ENCODE measurements at regions not wholly inside any gene's neighbourhood (a gene's known extent, or its start where the extent isn't known, plus 50 kb on each side); places are given as distances from the start of the nearest gene placed in this dataset.
"Not testable (repeated sequence)": the region's sequence is repeated elsewhere in the genome, so short reads cannot be mapped to it uniquely, and the experiment has no call there.

GRCh38 chr5:173498739-173499470 is 117.5 kb downstream of the BOD1 start:
- DNase-seq (ENCODE audit: low spot score), result no peak
- intact Hi-C loops (cut with DNase I), result loop anchor here (5.0 kb wide), 2 partner anchors 38 to 177 kb away; no protein-coding TSS in a partner anchor

GRCh38 chr5:173498286-173498685 is 118.2 kb downstream of the BOD1 start:
- intact Hi-C loops (cut with DNase I), result loop anchor here (5.0 kb wide), 2 partner anchors 39 to 176 kb away; no protein-coding TSS in a partner anchor
- no peak for DNase-seq (ENCODE audit: low spot score)

GRCh38 chr5:173497685-173498084 is 118.8 kb downstream of the BOD1 start:
- intact Hi-C loops (cut with DNase I), result loop anchor here (2.0 to 5.0 kb wide), 3 partner anchors 40 to 175 kb away; no protein-coding TSS in a partner anchor
- DNase-seq (ENCODE audit: low spot score), result no peak

- intact Hi-C loops (cut with DNase I), result loop anchor here (2.0 to 5.0 kb wide), 3 partner anchors 40 to 175 kb away; no protein-coding TSS in a partner anchor
- DNase-seq (ENCODE audit: low spot score), result no peak
Measured at GRCh38 chr5:173496883-173497255, 119.6 kb downstream of the BOD1 start.

- intact Hi-C loops (cut with DNase I), result loop anchor here (2.0 to 5.0 kb wide), 3 partner anchors 40 to 174 kb away; no protein-coding TSS in a partner anchor
- no peak for DNase-seq (ENCODE audit: low spot score)
Measured at GRCh38 chr5:173496129-173496882, 120.1 kb downstream of the BOD1 start.

- DNase-seq (ENCODE audit: low spot score), result no peak
- intact Hi-C loops (cut with DNase I), result loop anchor here (5.0 kb wide), 2 partner anchors 42 to 173 kb away; no protein-coding TSS in a partner anchor
Measured at GRCh38 chr5:173495225-173495904, 121.1 kb downstream of the BOD1 start.

GRCh38 chr5:173494446-173494845 is 122.0 kb downstream of the BOD1 start:
- intact Hi-C loops (cut with DNase I), result no loop called here
- no peak for DNase-seq (ENCODE audit: low spot score)

GRCh38 chr5:173493846-173494245 is 122.6 kb downstream of the BOD1 start:
- DNase-seq (ENCODE audit: low spot score), result no peak
- intact Hi-C loops (cut with DNase I), result no loop called here

GRCh38 chr5:173493040-173493439 is 123.4 kb downstream of the BOD1 start:
- DNase-seq (ENCODE audit: low spot score), result no peak
- intact Hi-C loops (cut with DNase I), result no loop called here

- intact Hi-C loops (cut with DNase I), result no loop called here
- no peak for DNase-seq (ENCODE audit: low spot score)
Measured at GRCh38 chr5:173490681-173491080, 125.8 kb downstream of the BOD1 start.

GRCh38 chr5:173488144-173488543 is 128.3 kb downstream of the BOD1 start:
- DNase-seq (ENCODE audit: low spot score), result no peak
- intact Hi-C loops (cut with DNase I), result no loop called here

- intact Hi-C loops (cut with DNase I), result no loop called here
- no peak for DNase-seq (ENCODE audit: low spot score)
Measured at GRCh38 chr5:173487300-173487699, 129.2 kb downstream of the BOD1 start.

GRCh38 chr5:173486355-173487225 is 129.9 kb downstream of the BOD1 start:
- DNase-seq (ENCODE audit: low spot score), result no peak

GRCh38 chr5:173484569-173484968 is 131.9 kb downstream of the BOD1 start:
- DNase-seq (ENCODE audit: low spot score), result no peak
- intact Hi-C loops (cut with DNase I), result no loop called here

More at GRCh38 chr5:173486355-173487225, 129.9 kb downstream of the BOD1 start:
- intact Hi-C loops (cut with DNase I), result no loop called here

- DNase-seq (ENCODE audit: low spot score); intact Hi-C loops (cut with DNase I): not testable (repeated sequence)
Measured at GRCh38 chr5:173483599-173483998, 132.9 kb downstream of the BOD1 start.

- intact Hi-C loops (cut with DNase I), result no loop called here
- no peak for DNase-seq (ENCODE audit: low spot score)
Measured at GRCh38 chr5:173483160-173483559, 133.3 kb downstream of the BOD1 start.

- DNase-seq (ENCODE audit: low spot score), result no peak
- intact Hi-C loops (cut with DNase I), result no loop called here
Measured at GRCh38 chr5:173481821-173482220, 134.6 kb downstream of the BOD1 start.

- intact Hi-C loops (cut with DNase I), result no loop called here
- DNase-seq (ENCODE audit: low spot score), result no peak
Measured at GRCh38 chr5:173480896-173481295, 135.6 kb downstream of the BOD1 start.

GRCh38 chr5:173479711-173480110 is 136.7 kb downstream of the BOD1 start:
- intact Hi-C loops (cut with DNase I), result no loop called here
- no peak for DNase-seq (ENCODE audit: low spot score)
